ENCODE measurements at regions not wholly inside any gene's neighbourhood (a gene's known extent, or its start where the extent isn't known, plus 50 kb on each side); places are given as distances from the start of the nearest gene placed in this dataset.
"Not testable (repeated sequence)": the region's sequence is repeated elsewhere in the genome, so short reads cannot be mapped to it uniquely, and the experiment has no call there.

DNA sequence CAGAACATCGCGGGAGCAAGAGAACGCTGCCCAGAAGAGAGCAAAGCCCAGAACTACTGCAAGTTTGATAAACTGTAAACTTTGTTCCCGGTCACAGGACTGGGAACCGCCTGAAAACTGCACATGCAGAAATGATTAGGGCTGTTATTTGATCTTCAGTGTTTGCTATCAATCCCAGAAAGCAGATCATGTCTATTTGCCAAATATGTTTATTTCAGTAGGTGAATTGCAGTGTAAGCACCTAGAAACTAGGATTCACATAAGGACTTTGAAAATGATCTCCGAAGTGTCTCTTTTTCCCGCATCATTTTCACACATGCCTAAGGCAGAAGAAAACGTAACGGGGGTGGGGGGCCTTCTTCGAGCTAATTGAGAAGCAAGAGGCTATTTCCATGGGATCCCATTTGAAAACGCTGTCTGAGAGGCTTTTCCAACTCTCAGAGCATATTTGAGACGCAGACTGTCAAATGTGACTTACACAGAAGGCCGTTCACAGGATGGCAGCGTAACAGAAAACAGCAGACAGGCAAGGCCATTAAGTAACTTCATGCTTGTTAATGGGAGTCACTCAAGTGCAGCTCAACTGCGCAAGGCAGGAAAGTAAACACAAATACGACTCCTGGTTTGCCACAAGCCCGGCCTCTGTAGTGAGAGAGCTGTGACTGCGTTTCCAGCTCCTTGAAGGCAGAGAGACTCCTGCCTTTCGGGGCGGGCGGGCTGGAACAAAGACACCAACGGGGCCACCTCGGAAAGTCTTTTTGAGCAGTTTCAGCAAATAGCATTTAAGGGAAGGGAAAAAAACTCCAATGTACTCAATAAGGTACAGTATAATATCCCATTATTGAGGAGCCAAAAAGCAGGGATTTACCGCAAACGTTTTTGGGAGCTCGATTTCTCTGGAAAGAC lies 144.7 kb upstream of the ZNF217 start:
- DNase-seq = no peak

DNA sequence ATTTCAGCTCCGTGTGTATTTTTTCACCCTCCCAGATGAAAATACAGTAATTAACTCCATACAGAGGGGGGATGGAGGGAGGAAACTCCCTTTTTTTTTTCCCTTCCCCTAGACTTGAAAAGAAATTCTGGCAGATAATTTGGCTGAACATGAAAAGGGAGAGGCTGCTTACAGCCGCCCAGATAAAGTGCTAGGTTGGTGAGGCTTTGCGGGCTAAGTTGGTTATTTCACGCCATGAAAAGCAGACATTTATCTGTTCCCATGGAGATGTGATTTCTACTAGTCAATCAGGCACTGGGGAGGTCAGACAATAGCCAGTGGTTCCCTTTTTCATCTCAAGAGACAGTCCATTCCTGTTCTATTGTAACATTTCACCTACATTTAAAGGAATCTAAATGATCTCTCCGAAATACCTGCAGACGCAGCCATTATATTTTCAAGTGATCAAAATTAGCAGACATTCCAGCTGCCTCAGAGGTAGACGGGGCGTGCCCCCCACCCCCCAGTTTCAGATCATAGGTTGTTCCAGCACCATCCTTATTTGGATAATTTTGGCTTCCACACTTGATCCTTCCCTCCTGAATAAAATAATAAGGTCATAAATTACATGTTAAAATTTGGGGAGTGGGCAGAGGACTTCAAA lies 143.9 kb upstream of the ZNF217 start:
- no peak for DNase-seq

GRCh38 chr20:53736757-53737395 lies 143.2 kb upstream of the ZNF217 start:
- DNase-seq = no peak

GRCh38 chr20:53736122-53736756 lies 142.6 kb upstream of the ZNF217 start:
- no peak for DNase-seq

DNA sequence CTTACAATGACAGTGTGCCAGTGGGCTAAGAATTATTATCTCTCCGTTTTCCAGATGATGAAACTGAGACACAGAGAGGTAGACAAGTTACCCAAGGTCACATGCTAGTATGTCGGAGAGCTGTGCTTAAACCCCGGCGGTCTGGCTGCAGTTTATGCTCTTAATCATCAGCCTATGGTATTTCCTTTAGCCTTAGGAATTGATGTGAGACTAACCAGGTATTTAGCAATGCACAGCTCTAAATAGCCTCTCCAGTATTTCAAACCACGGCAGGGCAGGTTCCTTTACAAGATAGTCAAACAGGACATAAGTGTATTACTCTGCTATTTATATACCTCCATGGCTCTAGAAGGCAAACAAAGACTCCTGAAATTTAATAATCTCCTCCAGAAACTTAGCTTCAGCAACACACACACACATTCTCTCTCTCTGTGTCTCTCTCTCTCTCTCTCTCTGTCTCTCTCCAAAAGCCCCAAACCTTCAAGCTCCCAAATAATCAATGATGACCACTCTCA lies 142.0 kb upstream of the ZNF217 start:
- DNase-seq = no peak

- DNase-seq = no peak
These were observed 140.5 kb upstream of the ZNF217 start for GRCh38 chr20:53734006-53734688.

DNA sequence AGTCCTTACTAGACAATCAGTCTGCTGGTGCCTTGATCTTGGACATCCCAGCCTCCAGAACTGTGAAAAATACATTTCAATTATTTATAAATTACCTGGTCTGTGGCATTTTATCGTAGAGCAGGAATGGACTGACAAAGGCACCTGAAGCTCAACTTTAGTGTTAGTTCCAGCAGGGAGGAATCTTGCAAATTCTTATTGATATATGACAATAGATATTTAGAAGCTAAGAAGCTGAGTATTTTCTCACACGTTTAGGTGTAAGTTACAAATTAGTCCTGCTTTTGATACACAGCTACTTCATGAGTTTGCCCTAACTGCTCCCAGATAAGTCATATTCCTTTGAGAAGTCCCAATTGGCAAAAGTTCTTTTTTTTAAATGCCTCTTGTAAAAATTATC lies 138.0 kb upstream of the ZNF217 start:
- no peak for DNase-seq

GRCh38 chr20:53728359-53728758 lies 134.7 kb upstream of the ZNF217 start:
- DNase-seq = no peak

- DNase-seq = not testable (repeated sequence)
These were observed 133.6 kb upstream of the ZNF217 start for GRCh38 chr20:53727239-53727638.

DNA sequence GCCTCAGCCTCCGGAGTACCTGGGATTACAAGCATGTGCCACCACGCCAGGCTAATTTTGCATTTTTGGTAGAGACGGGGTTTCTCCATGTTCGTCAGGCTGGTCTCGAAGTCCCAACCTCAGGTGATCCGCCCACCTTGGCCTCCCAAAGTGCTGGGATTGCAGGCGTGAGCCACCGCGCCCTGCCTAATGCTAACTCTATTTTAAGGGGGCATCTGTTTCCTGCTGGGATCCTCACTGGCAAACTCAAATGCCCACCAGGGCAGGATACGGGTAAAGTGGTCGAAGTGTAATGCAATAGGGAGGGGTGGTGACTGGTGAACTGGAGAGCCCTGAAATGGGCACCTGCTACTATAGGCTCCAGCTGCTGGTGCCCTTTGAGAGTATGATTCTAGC lies 131.9 kb upstream of the ZNF217 start:
- no peak for DNase-seq

- no peak for DNase-seq
These were observed 130.0 kb upstream of the ZNF217 start for GRCh38 chr20:53723621-53724020.

GRCh38 chr20:53723045-53723444 lies 129.4 kb upstream of the ZNF217 start:
- DNase-seq = no peak

- no peak for DNase-seq
These were observed 128.9 kb upstream of the ZNF217 start for GRCh38 chr20:53722515-53723036.

DNA sequence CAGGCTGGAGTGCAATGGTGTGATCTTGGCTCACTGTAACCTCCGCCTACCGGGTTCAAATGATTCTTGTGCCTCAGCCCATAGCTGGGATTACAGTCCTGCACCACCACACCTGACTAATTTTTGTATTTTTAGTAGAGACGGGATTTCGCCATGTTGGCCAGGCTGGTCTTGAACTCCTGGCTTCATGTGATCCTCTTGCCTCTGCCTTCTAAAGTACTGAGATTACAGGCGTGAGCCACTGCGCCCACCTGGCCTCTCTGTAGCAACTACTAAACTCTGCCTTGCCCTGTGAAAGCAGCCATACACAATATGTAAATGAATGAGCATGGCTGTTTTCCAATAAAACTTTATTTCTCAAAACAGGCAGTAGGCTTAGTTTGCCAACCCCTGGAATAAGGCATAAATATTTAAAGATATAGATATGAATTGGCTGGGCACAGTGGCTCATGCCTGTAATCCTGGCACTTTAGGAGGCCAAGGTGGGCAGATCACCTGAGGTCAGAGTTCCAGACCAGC lies 127.9 kb upstream of the ZNF217 start:
- not testable (repeated sequence) for DNase-seq

GRCh38 chr20:53719171-53719803 lies 125.6 kb upstream of the ZNF217 start:
- not testable (repeated sequence) for DNase-seq

GRCh38 chr20:53718142-53719021 lies 124.7 kb upstream of the ZNF217 start:
- no peak for DNase-seq

GRCh38 chr20:53716395-53716794 lies 122.8 kb upstream of the ZNF217 start:
- DNase-seq = no peak

DNA sequence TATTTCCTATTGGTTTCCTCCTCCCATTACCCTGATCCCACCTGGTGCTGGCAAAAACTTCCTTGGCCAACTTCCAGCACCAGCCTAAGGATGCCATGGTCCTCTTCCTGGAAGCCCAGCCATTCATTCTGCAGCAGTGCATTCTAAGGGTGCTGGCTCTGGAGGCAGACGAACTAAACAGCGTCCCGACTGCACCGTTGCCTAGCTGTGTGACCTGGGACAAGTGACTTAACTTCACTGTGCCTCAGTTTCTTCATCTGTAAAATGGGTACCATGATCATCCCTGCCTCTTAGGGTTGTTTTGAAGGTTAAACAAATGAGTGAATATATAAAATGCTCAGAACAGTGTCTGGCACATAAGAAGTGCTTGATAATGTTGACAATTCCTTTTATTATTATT lies 120.9 kb upstream of the ZNF217 start:
- no peak for DNase-seq

DNA sequence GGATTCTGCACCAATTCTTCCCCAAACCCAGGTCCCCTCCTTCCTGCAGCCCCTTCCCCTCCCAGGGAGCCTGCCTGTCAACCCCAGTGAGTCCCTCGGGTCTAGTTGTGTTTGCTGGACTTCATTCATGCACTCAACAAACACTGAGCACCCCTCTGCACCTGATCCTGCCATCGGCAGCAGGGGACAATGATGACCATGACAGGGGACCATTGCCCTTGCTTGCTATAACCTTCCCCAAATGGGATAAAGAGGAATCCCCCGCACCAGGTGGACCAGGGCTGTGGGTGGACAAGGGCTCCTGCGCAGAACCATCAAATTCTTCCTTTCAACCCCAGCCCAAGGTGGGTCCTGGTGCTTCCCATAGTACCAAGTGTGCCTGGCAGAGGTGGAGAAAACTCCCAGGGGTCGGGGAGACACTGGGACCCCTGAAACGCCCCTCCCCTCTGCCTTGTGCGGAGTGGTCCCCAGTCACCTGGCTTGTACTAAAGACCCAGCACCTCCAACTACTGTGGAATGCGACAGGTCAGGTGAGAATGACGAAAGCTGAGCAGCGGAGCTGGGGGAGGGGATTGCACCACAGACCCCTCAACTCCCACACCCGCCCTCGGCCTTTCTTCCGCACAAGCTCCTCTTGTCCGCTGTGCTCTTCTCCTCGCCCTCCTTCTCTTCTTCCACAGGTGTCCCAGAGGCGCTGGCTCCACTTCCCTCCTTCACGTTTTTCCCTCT lies 119.9 kb upstream of the ZNF217 start:
- no peak for DNase-seq

All from activated CD4-positive, alpha-beta T cell treated with anti-CD3 and anti-CD28 coated beads, Interleukin-2, amount 50 U/mL, for 1 hour (primary cell).